ENCODE measurements at regions not wholly inside any gene's neighbourhood (a gene's known extent, or its start where the extent isn't known, plus 50 kb on each side); places are given as distances from the start of the nearest gene placed in this dataset.

- peak; percentile 31 for DNase-seq (ENCODE audit: low read depth)
Measured at GRCh38 chr10:21092683-21093524, 195.8 kb upstream of the NEBL start.

- DNase-seq (ENCODE audit: low read depth): no peak
Measured at GRCh38 chr10:21090609-21091082, 193.5 kb upstream of the NEBL start.

- no peak for DNase-seq (ENCODE audit: low read depth)
Measured at GRCh38 chr10:21087476-21087875, 190.4 kb upstream of the NEBL start.

DNA sequence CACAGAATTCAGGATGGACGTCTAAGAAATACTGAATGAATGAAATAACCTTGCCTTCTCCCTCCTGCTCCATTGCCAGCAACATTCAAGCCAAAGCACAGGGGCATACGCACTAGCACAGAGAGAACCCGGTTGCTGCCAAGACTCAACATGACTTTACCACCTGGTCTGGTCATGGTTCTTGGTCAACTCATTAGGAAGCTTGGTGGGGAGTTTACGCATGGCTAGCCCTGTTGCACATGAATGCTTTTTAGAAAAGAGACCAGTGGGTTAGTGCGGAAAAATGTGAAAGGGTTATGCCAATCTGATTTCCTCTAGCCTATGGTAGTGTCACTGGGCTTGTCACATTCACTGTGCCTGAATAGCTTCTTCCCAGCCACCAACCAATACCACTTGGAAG lies 187.6 kb upstream of the NEBL start:
- no peak for DNase-seq (ENCODE audit: low read depth)

DNA sequence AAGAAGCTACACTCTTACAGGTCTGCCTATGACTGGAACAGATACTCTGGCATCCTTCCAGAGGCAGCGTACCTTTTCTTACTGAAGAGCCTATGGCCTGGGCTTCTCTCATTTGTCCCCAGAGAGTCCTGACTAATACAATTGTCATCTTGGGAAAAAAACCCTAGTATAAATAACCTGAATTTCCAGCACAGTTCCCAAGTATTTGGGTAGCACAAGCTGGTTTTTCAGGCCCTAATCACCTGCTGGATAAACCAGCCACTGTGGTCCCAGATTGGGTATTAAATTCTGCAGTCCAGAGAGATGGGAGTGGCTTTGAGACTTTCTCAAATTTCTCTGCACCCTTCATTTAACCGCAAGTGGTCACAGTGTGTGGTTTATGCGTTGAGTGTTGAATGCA lies 186.8 kb upstream of the NEBL start:
- DNase-seq (ENCODE audit: low read depth): no peak

DNA sequence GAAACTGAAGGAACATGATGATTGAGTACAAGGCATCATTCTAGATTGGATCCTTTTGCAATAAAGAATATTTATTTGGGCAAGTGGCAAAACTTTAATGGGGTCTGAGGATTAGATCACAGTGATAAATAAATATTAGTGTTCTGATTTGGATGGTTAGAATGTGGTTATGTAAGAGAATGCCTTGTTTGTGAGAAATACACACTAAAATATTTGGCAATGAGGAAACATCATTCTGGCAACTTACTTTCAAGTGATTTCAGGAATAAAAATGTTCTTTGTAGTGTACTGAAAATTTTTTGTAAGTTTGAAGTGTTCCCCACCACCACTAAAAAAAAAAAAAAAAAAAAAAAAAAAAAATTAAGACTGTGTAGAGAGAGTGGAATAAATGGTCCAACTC lies 185.1 kb upstream of the NEBL start:
- DNase-seq (ENCODE audit: low read depth): no peak

- no peak for DNase-seq (ENCODE audit: low read depth)
Measured at GRCh38 chr10:21080261-21080660, 183.2 kb upstream of the NEBL start.

DNA sequence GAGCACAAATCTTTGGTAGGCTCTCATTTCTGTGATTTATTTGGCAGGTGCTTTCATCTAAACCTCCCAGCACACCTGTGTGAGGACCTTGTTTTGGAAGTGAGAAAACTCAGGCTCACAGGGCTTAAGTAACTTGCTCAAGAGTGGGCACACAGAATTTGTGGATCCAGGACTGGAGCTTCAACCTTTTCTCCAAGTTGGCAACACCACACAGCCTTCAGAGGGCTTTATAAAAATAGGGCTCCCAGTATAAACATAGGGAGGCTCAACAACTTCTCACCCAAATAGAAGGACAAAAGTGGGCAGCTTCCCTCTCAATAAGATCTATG lies 182.2 kb upstream of the NEBL start:
- no peak for DNase-seq (ENCODE audit: low read depth)

DNA sequence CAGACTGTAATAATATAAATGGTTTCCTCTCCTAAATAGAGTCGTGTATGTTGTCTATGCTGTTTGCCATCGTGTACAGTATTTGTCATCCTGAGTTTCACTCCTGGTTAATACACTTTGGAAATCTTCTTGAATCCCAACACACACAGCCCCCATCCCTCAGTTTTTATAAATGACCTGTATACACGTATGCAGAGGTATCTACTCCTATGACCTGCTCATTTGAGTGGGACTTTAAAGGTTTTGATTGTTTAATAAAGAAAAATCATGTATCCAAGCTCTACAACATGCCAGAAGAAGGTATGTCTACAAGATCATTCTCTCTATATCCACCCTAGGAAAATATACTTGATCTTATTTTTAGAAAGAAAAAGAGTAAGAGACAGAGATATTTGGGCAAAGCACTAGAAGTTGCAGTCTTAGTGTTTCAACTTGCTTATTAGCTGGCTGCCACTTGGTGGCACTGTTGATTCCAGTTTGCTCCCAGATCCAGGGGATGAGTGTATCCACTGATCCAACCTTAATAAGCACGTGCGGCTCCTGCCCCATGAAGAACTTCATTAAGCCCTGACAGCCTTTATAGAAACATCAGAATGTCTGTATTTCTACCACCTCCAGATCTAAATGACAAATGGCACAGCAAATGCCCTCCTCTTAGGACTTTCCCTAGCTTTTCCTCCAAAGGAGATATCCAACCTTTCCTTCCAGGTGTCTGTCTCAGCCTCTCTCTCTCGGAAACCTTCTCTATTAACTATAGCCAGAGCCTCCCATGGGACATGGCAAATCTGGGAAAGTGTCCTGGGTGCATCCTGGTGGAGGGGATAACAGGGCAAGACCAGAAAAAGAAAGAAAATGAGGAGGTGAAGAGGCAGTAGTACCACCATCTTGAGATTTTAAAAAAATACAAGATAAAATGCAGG lies 181.6 kb upstream of the NEBL start:
- peak; percentile 68 for DNase-seq (ENCODE audit: low read depth)

- DNase-seq (ENCODE audit: low read depth): no peak
Measured at GRCh38 chr10:21077681-21078080, 180.6 kb upstream of the NEBL start.

- DNase-seq (ENCODE audit: low read depth): no peak
Measured at GRCh38 chr10:21076381-21076780, 179.3 kb upstream of the NEBL start.

DNA sequence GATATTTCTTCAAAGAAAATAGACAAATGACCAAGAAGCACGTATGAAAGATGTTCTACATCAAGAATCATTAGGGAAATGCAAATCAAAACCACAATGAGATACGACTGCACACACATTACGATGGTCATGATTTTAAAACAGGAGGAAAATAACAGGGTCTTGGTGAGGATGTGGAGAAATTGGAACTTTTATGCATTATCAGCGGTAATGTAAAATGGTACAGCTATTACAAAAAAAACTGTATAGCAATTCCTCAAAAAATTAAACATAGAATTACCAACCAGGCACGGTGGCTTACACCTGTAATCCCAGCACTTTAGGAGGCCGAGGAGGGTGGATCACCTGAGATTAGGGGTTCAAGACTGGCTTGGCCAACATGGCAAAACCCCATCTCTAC lies 178.8 kb upstream of the NEBL start:
- DNase-seq (ENCODE audit: low read depth): no peak

DNA sequence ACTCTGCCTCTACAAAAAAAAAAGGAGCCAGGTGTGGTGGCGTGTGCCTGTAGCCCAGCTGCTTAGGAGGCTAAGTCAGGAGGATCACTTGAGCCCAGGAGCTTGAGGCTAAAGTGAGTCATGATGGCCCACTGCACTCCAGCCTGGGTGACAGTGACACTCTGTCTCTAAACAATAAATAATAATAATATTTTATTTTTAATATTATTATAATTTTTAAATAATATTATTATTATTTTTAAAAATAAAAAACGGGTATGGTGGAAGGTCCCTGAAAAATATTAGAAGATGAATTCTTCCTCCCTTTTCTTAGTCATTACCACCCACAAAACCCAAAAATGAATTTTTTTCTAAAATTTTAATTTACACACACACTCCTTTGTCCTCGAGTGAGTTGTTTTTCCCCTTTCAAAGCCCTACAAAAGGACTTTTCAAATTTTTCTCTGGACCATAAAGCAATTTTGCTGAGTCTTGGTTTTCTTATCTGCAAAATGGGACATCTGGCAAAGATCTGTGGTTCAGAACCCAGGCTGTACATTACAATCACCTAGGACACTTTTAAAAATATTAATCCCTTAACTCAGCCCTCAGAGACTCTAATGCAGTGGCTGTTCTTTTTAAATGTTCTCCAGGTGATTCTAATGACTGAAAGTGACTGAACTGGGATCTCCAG lies 174.0 kb upstream of the NEBL start:
- DNase-seq (ENCODE audit: low read depth): no peak

GRCh38 chr10:21069929-21070700 lies 173.0 kb upstream of the NEBL start:
- no peak for DNase-seq (ENCODE audit: low read depth)

DNA sequence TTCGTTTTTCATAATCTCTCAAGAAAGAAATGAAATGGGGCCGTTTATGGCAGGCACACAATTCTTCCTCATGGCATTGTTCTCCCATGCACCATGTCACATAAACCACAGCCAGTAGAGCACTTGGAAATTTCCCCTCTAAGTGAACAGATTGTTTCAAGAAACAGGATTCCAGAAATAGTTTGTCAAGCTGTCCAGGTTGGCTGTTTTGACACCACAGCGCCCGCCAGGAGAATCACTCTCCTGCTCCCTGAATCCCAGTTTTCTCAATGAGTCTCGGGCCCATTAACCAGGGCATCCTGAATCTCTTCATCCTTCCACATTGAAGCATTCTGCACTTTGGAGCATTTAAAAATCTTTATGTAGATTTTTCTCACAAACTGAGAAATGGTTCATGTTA lies 172.2 kb upstream of the NEBL start:
- no peak for DNase-seq (ENCODE audit: low read depth)

GRCh38 chr10:21068026-21068656 lies 171.0 kb upstream of the NEBL start:
- DNase-seq (ENCODE audit: low read depth): no peak

GRCh38 chr10:21065621-21066248 lies 168.6 kb upstream of the NEBL start:
- no peak for DNase-seq (ENCODE audit: low read depth)

GRCh38 chr10:21061982-21062381 lies 164.9 kb upstream of the NEBL start:
- no peak for DNase-seq (ENCODE audit: low read depth)

- no peak for DNase-seq (ENCODE audit: low read depth)
Measured at GRCh38 chr10:21061184-21061583, 164.1 kb upstream of the NEBL start.

GRCh38 chr10:21060626-21061025 lies 163.5 kb upstream of the NEBL start:
- peak; percentile 43 for DNase-seq (ENCODE audit: low read depth)

- DNase-seq (ENCODE audit: low read depth): peak; percentile 37
Measured at GRCh38 chr10:21057989-21058388, 160.9 kb upstream of the NEBL start.
